SK-MEL-5 (cell line): ENCODE measurements at regions not wholly inside any gene's neighbourhood (a gene's known extent, or its start where the extent isn't known, plus 50 kb on each side); places are given as distances from the start of the nearest gene placed in this dataset.
"Not testable (repeated sequence)": the region's sequence is repeated elsewhere in the genome, so short reads cannot be mapped to it uniquely, and the experiment has no call there.

Source experiments
- DNase-seq: peaks from one replicate; pipeline ENCODE4 v3.0.0-alpha.2; 2016; ENCODE audit warnings: low read depth, low spot score
- in situ Hi-C: cut with HindIII; loops from 2 replicates; pipeline ENCODE4 v1.10.0; 2016; ENCODE audit warnings: low sequenced_read_pairs, high pct_unique_total_duplicates, low pct_unique_long_range_greater_than_20kb

DNA sequence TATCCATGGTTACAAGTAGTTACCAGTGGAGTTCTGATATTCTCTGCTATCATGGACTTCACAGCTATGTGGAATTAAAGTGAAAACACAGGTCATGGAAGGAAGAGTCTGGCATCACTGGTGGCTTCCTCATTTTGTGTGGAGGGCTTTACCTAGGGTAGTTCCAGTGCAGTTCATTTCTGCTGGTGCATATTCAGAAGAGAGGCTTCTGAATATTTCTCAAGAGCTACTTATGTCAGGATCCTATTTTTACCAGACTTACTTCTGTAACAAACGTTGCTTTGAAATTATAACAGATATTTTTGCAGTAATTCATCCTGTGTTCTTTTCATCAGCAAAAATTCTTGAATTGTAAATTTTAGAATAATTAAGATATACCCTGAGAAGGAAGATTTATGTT is 236.5 kb upstream of the NPSR1 start:
- in situ Hi-C loops: no loop called here
- DNase-seq: no peak

DNA sequence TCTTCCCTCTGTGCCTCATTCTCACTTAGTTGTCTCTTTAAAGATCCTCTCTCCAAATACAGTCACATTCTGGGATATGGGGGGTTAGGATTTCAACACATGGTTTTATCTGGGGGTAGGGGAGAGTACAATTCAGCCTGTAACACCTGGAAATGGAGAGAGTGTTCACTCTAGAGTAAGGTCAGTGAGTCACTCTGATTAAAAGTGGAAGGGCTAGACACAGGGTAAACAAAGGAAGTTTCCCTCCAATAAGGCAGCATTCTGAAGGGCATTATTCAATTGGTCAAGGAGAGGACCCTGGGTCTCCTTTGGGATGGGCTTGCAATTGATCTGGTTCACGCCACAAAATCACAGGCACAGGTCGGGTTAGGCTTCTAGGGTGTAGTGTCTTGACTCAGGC is 232.8 kb upstream of the NPSR1 start:
- in situ Hi-C loops: no loop called here
- DNase-seq: no peak

GRCh38 chr7:34425631-34426384 is 232.2 kb upstream of the NPSR1 start:
- DNase-seq: no peak
- in situ Hi-C loops: no loop called here

DNA sequence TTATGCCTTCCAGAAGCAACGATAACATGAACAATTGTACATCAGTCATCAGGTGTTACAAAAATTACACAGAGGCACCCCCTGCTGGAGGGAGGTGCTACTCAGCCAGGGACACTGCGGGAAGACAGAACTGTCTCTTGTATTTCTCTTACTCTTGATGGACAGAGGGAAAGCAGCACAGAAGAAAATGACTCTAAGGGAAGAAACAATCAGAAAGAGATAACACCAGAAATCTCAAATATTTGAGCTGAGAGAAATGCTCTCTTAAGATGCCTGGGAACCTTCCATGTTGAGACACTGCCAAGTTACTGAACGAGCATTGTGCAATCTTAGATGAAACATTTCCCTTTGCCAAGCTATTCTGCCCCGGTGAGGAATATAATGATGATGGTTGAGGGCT is 227.6 kb upstream of the NPSR1 start:
- in situ Hi-C loops: no loop called here
- DNase-seq: peak; percentile 58

DNA sequence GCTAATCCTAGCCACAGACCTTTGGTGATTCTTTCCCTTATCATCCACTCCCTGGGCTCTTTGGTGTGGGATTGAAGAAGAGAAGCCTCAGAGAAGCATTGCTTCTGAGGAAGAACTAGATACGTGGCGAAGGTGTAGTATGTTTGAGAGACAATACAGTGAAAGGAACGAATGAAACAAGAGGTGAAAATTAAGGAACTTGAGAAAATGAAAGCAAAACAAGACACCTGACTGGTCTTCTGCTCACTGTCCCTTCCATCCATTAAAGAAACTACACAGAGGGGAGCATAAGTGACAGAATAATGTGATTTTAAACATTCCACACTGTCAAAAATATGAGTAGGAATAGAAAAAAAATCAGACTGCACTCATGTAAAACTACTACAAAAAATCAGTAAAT is 219.6 kb upstream of the NPSR1 start:
- no peak for DNase-seq
- in situ Hi-C loops: no loop called here

DNA sequence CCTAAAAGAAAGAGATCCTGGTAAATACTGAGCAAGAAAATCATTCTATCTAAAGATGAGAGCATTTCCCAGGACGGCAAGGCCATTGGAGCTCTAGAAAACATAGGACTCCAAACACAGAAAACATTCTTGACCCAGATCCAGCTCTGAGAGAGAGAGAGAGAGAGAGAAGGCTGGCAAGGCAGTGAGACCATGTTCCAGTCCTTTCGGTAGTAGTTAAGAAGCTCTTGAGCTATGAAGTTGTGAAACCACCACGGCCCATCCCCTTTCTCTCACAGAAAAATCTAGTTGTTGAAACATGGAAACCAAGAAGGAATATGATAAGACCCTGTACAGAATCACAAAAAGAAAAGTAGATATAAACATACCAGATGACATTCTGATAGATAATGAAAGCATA is 212.4 kb upstream of the NPSR1 start:
- in situ Hi-C loops: no loop called here
- DNase-seq: no peak

GRCh38 chr7:34448531-34448930 is 209.5 kb upstream of the NPSR1 start:
- DNase-seq, in situ Hi-C loops: not testable (repeated sequence)

DNA sequence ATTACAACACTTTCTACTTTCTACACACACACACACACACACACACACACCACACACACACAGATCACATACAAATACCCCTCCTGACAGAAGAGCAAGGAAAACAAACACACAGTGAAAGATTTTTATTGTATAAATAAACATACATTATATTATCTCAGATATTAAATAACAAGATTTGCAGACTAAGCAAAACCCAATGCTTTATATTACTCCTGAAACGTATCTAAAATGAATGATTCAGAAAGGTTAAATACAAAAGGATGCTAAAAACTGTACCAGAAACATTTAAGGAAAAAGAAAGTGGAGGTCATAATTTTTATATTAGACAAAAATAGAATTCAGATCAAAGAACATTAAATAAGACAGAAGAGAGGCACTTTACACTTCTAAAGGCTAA is 208.3 kb upstream of the NPSR1 start:
- in situ Hi-C loops: no loop called here
- no peak for DNase-seq

DNA sequence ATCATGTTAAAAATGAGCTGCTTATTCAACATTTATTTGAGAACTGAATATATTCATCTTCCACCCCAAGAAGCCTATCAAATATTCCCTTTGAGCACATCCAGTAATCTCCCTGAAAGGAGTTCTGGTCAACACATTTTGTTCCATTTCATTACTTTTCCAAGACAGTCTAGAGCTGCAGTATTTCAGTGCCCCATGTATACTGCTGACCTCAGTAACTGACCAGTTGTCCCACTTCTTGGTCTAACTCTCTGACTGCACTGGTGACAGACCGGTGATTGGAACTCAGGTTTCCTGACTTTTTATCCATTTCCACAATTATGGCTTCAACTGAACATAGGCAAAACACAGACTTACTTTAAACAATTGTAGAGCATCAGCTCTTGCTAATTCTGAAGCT is 206.8 kb upstream of the NPSR1 start:
- in situ Hi-C loops: no loop called here
- no peak for DNase-seq

- no peak for DNase-seq
- in situ Hi-C loops: no loop called here
These were observed 206.1 kb upstream of the NPSR1 start for GRCh38 chr7:34451923-34452322.

DNA sequence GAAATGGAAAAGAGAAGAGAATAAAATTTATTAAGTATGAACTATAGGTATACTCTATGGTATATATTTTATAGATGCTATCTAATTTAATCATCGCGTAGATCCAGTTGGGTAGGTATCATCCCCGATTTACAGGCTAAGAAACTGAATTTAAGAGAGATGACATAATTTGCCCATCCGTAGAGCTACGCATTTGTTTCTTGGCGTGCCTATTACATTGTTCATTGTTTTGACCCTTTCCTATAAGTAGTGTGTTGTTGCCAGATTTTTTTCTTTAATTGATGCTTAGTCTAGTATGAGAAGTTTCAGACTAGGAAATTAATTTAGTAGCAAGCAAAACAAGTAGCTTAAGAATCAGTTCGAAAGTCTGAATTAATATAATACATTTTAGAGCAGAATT is 205.7 kb upstream of the NPSR1 start:
- DNase-seq: no peak
- in situ Hi-C loops: no loop called here

DNA sequence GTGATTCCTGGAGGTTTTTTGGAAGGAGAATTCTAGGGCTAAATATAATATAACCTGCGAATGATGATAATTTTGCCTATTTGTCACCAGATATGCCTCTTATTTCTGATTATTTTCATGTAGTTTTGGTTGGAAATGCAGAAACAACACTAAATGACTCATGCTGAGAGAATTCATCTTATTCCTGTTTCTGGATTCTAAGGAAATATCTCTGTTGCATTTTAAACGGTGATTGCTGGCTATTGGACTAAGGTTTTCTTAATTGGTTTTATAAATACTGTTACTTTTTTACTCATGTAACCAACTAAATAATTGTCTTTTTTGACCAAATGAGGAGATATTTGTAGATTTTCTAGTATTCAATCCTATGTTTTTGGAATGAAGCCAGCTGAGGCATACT is 204.9 kb upstream of the NPSR1 start:
- no peak for DNase-seq
- in situ Hi-C loops: no loop called here

DNA sequence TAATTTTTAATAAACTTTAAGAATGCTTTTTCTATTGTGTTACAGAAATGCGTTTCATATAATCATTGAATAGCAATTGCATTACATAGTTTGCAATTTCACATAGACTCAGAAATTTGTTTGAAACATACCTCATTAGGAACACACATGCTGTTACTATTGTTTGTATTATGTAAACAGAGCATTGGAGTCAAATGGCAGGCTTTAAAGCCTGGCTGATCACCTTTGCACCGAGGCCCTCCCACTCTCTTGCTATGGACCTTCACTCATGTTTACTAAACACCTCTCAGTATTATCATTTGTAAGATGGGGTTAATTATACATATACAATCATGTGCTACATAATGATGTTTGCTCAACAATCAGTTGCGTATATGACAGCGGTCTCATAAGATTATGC is 203.6 kb upstream of the NPSR1 start:
- in situ Hi-C loops: no loop called here
- no peak for DNase-seq

DNA sequence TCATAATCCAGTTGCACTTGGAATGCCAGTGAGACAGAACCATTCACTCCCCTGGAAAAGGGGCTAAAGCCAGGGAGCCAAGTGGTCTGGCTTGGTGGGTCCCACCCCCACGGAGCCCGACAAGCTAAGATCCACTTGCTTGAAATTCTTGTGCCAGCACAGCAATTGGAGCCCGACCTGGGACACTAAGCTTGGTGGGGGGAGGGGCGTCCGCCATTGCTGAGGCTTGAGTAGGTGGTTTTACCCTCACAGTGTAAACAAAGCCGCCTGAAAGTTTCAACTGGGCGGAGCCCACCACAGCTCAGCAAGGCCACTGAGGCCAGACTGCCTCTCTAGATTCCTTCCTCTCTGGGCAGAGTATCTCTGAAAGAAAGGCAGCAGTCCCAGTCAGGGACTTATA is 200.7 kb upstream of the NPSR1 start:
- in situ Hi-C loops: no loop called here
- DNase-seq: no peak

DNA sequence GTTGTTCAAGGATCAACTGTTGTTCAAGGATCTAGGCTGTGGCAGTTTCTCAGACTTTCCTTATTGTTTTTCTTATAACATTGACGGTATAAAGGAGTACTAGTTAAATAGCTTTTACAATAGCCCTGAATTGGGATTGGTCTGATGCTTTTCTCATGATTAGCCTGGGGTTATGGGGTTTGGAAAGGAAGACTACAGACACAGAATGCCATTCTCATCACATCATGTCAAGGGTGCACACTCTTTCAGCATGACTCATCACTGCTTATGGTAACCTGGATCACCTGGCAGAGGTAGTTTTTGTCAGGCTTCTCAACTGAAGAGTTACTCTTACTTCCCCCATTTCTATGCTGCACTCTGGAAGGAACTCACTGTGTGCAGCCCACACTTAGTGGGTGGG is 194.2 kb upstream of the NPSR1 start:
- DNase-seq: no peak
- in situ Hi-C loops: no loop called here

DNA sequence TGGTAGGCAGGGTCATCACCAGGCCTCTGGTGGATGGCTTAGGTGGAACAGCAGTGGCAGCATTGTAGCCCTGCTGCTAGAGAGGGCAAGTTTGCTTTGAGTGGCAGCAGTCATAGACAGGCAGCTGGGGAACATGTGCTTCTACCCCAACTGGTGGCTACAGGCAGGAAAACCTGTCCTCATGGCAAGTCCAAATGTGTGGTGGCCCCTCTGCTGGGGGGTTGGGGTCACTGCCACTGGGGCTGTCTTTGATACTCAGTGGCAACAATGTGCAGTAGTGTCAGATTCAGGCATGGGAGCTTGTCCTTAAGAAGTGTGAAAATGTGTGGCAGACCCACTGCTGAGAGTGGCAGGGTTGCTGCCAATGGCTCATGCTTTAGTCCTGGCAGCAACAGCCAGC is 186.2 kb upstream of the NPSR1 start:
- no peak for DNase-seq
- in situ Hi-C loops: no loop called here

- no peak for DNase-seq
- in situ Hi-C loops: no loop called here
These were observed 171.6 kb upstream of the NPSR1 start for GRCh38 chr7:34486371-34486770.

GRCh38 chr7:34487391-34488115 is 170.5 kb upstream of the NPSR1 start:
- in situ Hi-C loops: no loop called here
- DNase-seq: no peak

- in situ Hi-C loops: no loop called here
- no peak for DNase-seq
These were observed 169.3 kb upstream of the NPSR1 start for GRCh38 chr7:34488766-34489165.
